Large intestine (tissue), 3 donors: ENCODE measurements at regions not wholly inside any gene's neighbourhood (a gene's known extent, or its start where the extent isn't known, plus 50 kb on each side); places are given as distances from the start of the nearest gene placed in this dataset.
"Not testable (repeated sequence)": the region's sequence is repeated elsewhere in the genome, so short reads cannot be mapped to it uniquely, and the experiment has no call there.

Source experiments
- DNase-seq, 2 donors: peaks; one replicate each; pipeline versions ENCODE4 v3.0.0 to v3.0.0-alpha.2; 2013
- H3K27ac ChIP-seq: one replicate; pipeline ENCODE4 v1.5.1; 2013; ENCODE audit warnings: low read length
- H3K27me3 ChIP-seq: 2 replicates; pipeline ENCODE4 v1.6.1; 2013; ENCODE audit warnings: low read length; ENCODE audit not compliant: control insufficient read depth, insufficient read depth
- H3K36me3 ChIP-seq: 2 replicates; pipeline ENCODE4 v1.6.1; 2013; ENCODE audit warnings: low read length; ENCODE audit not compliant: control insufficient read depth, insufficient read depth
- H3K4me1 ChIP-seq: one replicate; pipeline ENCODE4 v1.6.1; 2013; ENCODE audit warnings: low read length; ENCODE audit not compliant: control insufficient read depth, insufficient read depth
- H3K4me3 ChIP-seq: one replicate; pipeline ENCODE4 v1.5.1; 2013; ENCODE audit warnings: low read length
- H3K9me3 ChIP-seq: one replicate; pipeline ENCODE4 v1.6.1; 2013; ENCODE audit warnings: mild to moderate bottlenecking, low read depth, low read length, moderate library complexity; ENCODE audit not compliant: control insufficient read depth
- WGBS: methylation state at CpG from one replicate; pipeline ENCODE4 v1.1.5; 2013; ENCODE audit warnings: low lambda C conversion rate; ENCODE audit not compliant: insufficient coverage; 5-methylcytosine and 5-hydroxymethylcytosine counted together

DNA sequence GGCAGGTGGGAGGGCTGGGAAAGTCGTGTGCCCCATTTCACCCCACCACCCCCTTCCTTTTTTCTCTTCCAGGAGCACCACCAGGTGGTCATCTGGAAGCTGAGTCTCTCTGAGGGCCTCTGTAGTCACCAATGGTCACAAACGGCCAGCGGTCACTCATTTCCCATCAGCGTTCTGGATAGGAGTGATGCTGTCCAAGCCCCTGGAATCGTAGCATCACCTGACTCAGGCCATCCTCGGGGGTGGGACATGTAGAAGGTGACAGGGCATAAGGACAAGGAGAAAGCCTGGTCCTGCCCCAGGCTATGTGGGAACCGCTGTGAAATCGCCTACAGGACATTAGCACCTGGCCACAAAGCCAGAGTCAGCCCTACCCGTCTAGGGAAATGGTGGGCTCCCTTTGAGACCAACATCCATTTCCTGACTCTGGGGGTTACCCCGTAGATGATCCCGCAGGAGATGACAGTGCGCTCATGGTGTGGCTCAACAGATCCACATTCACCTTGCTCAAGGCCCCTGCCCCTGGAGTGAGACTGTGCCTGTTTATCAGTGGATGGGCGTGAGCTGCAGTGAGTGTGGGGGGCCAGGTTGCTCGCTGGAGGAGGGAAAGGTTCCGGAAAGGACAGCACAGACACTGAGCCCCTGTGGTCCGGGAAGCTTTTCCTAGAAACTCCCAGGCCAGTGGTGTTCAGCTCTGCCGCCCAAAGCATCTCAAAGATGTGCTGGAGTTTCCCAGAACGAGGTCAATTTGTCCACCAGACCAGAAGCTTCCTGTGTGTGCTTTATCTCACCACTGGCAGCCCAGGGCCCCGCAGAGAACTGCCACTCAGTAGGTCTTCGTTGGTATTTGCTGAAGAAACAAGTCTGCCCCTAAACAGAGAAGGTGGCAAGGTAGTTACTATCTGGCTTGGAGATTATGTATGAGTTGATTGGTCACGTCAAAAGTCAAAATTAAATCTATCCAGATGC lies 61.1 kb upstream of the UNC5A start:
- no peaks in the 10 kb centered on the region for H3K9me3 ChIP-seq
- H3K4me1 ChIP-seq = no peaks in the 10 kb centered on the region
- H3K27ac ChIP-seq = no peak overlapping the region
- no peak for DNase-seq
- H3K27me3 ChIP-seq = peaks cover 51% of the 10 kb centered on the region
- H3K36me3 ChIP-seq = no peaks in the 10 kb centered on the region
- H3K4me3 ChIP-seq = no peak overlapping the region
- WGBS = no CpG with 5 or more reads among the region's 21 CpGs

DNA sequence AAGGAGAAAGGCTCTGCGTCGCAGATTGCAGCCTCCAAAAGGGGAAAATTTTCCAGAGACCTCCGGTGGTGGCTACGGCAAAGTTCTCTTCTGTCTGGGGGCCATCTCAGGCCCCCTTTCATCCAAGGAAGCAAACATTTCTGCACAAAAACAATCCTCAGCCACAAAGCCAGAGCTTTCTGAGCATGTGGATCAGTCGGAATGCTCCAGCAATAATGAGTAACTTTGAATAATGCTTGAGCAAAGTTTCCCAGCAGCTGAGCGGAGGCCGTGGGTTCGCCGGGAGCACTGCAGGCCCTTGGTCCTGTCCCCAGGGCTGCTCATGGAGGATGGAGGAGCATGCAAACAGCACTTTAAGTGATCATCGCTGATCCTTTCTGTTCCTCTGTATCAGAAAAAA lies 60.2 kb upstream of the UNC5A start:
- peaks cover 42% of the 10 kb centered on the region for H3K27me3 ChIP-seq
- H3K9me3 ChIP-seq = no peaks in the 10 kb centered on the region

DNA sequence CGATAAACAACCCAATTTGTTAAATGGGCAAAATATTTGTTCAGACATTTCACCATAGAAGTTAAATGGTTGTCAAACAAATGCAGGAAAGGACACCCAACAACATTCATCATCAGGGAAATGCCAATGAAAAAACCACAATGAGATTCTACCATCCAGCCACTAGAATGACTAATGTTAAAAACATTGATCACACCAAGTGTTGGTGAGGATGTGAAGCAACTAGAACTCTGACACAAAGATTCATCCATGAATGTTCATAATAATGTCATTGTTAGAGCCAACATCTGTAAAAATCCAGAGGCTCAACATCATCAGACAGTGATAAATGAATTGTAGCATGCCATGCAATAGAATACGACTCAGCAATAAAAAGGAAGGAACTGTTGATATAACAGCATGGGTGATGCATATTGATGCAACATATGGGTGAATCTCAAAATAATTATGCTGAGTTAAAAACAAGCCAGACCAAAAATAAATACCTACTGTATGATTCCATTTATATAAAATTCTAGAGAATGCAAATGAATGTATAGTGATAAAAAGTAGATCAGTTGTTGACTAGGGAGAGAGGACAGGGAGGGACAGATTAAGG lies 55.9 kb upstream of the UNC5A start:
- peaks cover 10% of the 10 kb centered on the region for H3K27me3 ChIP-seq
- WGBS = 100% methylated on average over 1 of the region's 2 CpGs
- no peak overlapping the region for H3K4me3 ChIP-seq
- H3K4me1 ChIP-seq = no peaks in the 10 kb centered on the region
- no peaks in the 10 kb centered on the region for H3K36me3 ChIP-seq
- no peak for DNase-seq
- H3K27ac ChIP-seq = no peak overlapping the region
- no peaks in the 10 kb centered on the region for H3K9me3 ChIP-seq

More for the DNA sequence above, 60.2 kb upstream of the UNC5A start:
- no peak overlapping the region for H3K4me3 ChIP-seq
- no CpG with 5 or more reads among the region's 10 CpGs for WGBS
- H3K27ac ChIP-seq = no peak overlapping the region
- no peak for DNase-seq
- H3K36me3 ChIP-seq = no peaks in the 10 kb centered on the region
- H3K4me1 ChIP-seq = no peaks in the 10 kb centered on the region

DNA sequence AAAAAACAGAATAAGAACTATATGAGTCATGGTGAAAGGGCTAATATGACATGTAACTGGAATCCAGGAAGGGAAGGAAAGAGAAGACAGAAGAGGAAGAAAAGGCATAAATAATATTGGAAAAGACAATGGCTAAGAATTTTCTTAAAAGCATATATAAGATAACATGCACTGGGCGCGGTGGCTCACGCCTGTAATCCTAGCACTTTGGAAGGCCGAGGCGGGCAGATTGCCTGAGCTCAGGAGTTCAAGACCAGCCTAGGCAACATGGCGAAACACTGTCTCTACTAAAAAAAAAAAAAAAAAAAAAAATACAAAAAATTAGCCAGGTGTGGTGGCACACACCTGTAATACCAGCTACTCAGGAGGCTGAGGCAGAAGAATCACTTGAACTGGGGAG lies 54.8 kb upstream of the UNC5A start:
- H3K4me3 ChIP-seq, DNase-seq, H3K4me1 ChIP-seq, H3K36me3 ChIP-seq, H3K27ac ChIP-seq, H3K9me3 ChIP-seq, H3K27me3 ChIP-seq: not testable (repeated sequence)
- WGBS = no CpG with 5 or more reads among the region's 6 CpGs

DNA sequence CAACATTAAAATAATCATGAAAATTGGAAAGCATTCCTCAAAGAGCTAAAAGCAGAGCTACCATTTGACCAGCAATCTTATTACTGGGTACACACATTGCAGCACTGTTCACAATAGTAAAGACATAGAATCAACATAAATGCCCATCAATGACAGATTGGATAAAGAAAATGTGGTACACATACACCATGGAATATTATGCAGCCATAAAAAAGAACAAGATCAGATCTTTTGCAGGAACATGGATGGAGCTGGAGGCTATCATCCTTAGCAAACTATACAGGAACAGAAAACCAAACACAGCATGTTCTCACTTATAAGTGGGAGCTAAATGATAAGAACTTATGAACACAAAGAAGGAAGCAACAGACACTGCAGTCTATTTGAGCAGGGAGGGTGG lies 52.8 kb upstream of the UNC5A start:
- not testable (repeated sequence) for H3K4me1 ChIP-seq, H3K27me3 ChIP-seq, DNase-seq, H3K36me3 ChIP-seq, H3K4me3 ChIP-seq, H3K27ac ChIP-seq, H3K9me3 ChIP-seq
